Liver (tissue), 8 donors: ENCODE measurements at regions not wholly inside any gene's neighbourhood (a gene's known extent, or its start where the extent isn't known, plus 50 kb on each side); places are given as distances from the start of the nearest gene placed in this dataset.

Source experiments
- DNase-seq: peaks from one replicate; pipeline ENCODE4 v3.0.0-alpha.2; 2017; ENCODE audit warnings: low spot score
- H3K27ac ChIP-seq, 2 donors: one replicate each; pipeline ENCODE4 v1.7.0; 2013; ENCODE audit warnings: inconsistent platforms in 2 of 2, low read length in 2 of 2, control low read depth in 1 of 2, low read depth in 1 of 2, mild to moderate bottlenecking in 1 of 2
- H3K27me3 ChIP-seq, 4 donors: one replicate each; pipeline versions ENCODE4 v1.6.1 to v1.7.0; 2013; ENCODE audit warnings: low read length in 3 of 4, inconsistent platforms in 1 of 4, mild to moderate bottlenecking in 1 of 4, moderate library complexity in 1 of 4; ENCODE audit not compliant: control insufficient read depth in 4 of 4, insufficient read depth in 4 of 4
- H3K36me3 ChIP-seq, 4 donors: one replicate each; pipeline versions ENCODE4 v1.6.1 to v1.7.0; 2013; ENCODE audit warnings: low read length in 3 of 4, mild to moderate bottlenecking in 3 of 4, low read depth in 1 of 4, moderate library complexity in 1 of 4; ENCODE audit not compliant: control insufficient read depth in 4 of 4, insufficient read depth in 3 of 4
- H3K4me1 ChIP-seq, 4 donors: one replicate each; pipeline versions ENCODE4 v1.6.1 to v1.7.0; 2013; ENCODE audit warnings: low read length in 3 of 4, mild to moderate bottlenecking in 3 of 4, moderate library complexity in 1 of 4; ENCODE audit not compliant: control insufficient read depth in 4 of 4, insufficient read depth in 4 of 4
- H3K4me3 ChIP-seq, 3 donors: one replicate each; pipeline versions ENCODE4 v1.6.1 to v1.7.0; 2013; ENCODE audit warnings: low read length in 3 of 3, control low read depth in 1 of 3, low read depth in 1 of 3, mild to moderate bottlenecking in 1 of 3
- H3K9ac ChIP-seq, 2 donors: one replicate each; pipeline ENCODE4 v1.7.0; 2013; ENCODE audit warnings: low read length in 2 of 2, mild to moderate bottlenecking in 2 of 2, moderate library complexity in 2 of 2, control low read depth in 1 of 2, low read depth in 1 of 2
- H3K9me3 ChIP-seq, 4 donors: one replicate each; pipeline versions ENCODE4 v1.6.1 to v1.7.0; 2013; ENCODE audit warnings: low read length in 3 of 4; ENCODE audit not compliant: control insufficient read depth in 4 of 4
- ATF3 ChIP-seq: IDR thresholded peaks from 2 replicates; pipeline ENCODE4 v1.6.1; 2016; ENCODE audit warnings: antibody characterized with exemption
- CTCF ChIP-seq: fragments of 150-350 bp; IDR thresholded peaks from 2 replicates; pipeline ENCODE4 v1.5.1; 2017; ENCODE audit warnings: improper control_type of control experiment, low read depth, low read length; ENCODE audit not compliant: missing input control
- EGR1 ChIP-seq, 2 donors: IDR thresholded peaks; 2 replicates each; pipeline ENCODE4 v1.6.1; 2016 to 2018; ENCODE audit warnings: antibody characterized with exemption in 2 of 2, low read depth in 2 of 2
- FOXA1 ChIP-seq: IDR thresholded peaks from 2 replicates; pipeline ENCODE4 v1.6.1; 2016; ENCODE audit warnings: antibody characterized with exemption
- FOXA2 ChIP-seq: IDR thresholded peaks from 2 replicates; pipeline ENCODE4 v1.6.1; 2016; ENCODE audit warnings: antibody characterized with exemption
- GABPA ChIP-seq, 2 donors: IDR thresholded peaks in 1 of 2; conservative IDR thresholded peaks in 1 of 2; 2 replicates each; pipeline ENCODE4 v1.6.1; 2016; ENCODE audit warnings: antibody characterized with exemption in 2 of 2, mild to moderate bottlenecking in 1 of 2, moderate library complexity in 1 of 2
- HNF4A ChIP-seq, 2 donors: conservative IDR thresholded peaks; 2 replicates each; pipeline ENCODE4 v1.6.1; 2016; ENCODE audit warnings: antibody characterized with exemption in 2 of 2, mild to moderate bottlenecking in 2 of 2
- HNF4G ChIP-seq: IDR thresholded peaks from 2 replicates; pipeline ENCODE4 v1.6.1; 2016; ENCODE audit warnings: antibody characterized with exemption
- JUND ChIP-seq, 2 donors: IDR thresholded peaks; 2 replicates each; pipeline ENCODE4 v1.6.1; 2016; ENCODE audit warnings: antibody characterized with exemption in 2 of 2
- MAX ChIP-seq: IDR thresholded peaks from 2 replicates; pipeline ENCODE4 v1.6.1; 2016; ENCODE audit warnings: antibody characterized with exemption
- NR2F2 ChIP-seq: IDR thresholded peaks from 2 replicates; pipeline ENCODE4 v1.6.1; 2016; ENCODE audit warnings: antibody characterized with exemption
- RAD21 ChIP-seq, 2 donors: IDR thresholded peaks; 2 replicates each; pipeline ENCODE4 v1.6.1; 2016; ENCODE audit warnings: antibody characterized with exemption in 2 of 2, mild to moderate bottlenecking in 2 of 2
- REST ChIP-seq: IDR thresholded peaks from 2 replicates; pipeline ENCODE4 v1.6.1; 2016; ENCODE audit warnings: antibody characterized with exemption, mild to moderate bottlenecking
- RXRA ChIP-seq, 2 donors: IDR thresholded peaks; 2 replicates each; pipeline ENCODE4 v1.6.1; 2017 to 2018; ENCODE audit warnings: antibody characterized with exemption in 2 of 2, mild to moderate bottlenecking in 1 of 2
- SP1 ChIP-seq: IDR thresholded peaks from 2 replicates; pipeline ENCODE4 v1.6.1; 2018; ENCODE audit warnings: antibody characterized with exemption, mild to moderate bottlenecking
- TAF1 ChIP-seq: conservative IDR thresholded peaks from 2 replicates; pipeline ENCODE4 v1.6.1; 2016; ENCODE audit warnings: antibody characterized with exemption, mild to moderate bottlenecking
- YY1 ChIP-seq: IDR thresholded peaks from 2 replicates; pipeline ENCODE4 v1.6.1; 2016; ENCODE audit warnings: antibody characterized with exemption, mild to moderate bottlenecking
- ZBTB33 ChIP-seq: IDR thresholded peaks from 2 replicates; pipeline ENCODE4 v1.6.1; 2016; ENCODE audit warnings: antibody characterized with exemption
- WGBS: extraction: QIAGEN DNeasy Blood & Tissue Kit; methylation state at CpG from one replicate; pipeline ENCODE4 v1.1.7; 2013; 5-methylcytosine and 5-hydroxymethylcytosine counted together
- donor health status: healthy.
- donor health status: healthy.
- donor health status: healthy.
- donor health status: healthy.
- donor health status: healthy.

GRCh38 chr15:27642981-27643380 lies 456.1 kb downstream of the OCA2 start:
- H3K9ac ChIP-seq: no peak overlapping the region
- H3K4me3 ChIP-seq: no peak overlapping the region
- H3K27me3 ChIP-seq: no peaks in the 10 kb centered on the region
- 38% methylated on average over 1 of the region's 1 CpG for WGBS
- TF ChIP-seq REST (no peak), RXRA (IDR thresholded peaks at IDR 0.05) (no peak), GABPA (IDR thresholded peaks at IDR 0.05 in 1 of 2, conservative IDR thresholded peaks at IDR 0.05 in 1 of 2) (no peak), MAX (no peak), RAD21 (IDR thresholded peaks at IDR 0.05) (no peak), HNF4G (no peak), TAF1 (no peak), EGR1 (IDR thresholded peaks at IDR 0.05; ENCODE audit: low read depth in 2 of 2) (no peak), ATF3 (no peak), FOXA2 (no peak), FOXA1 (no peak), NR2F2 (no peak), SP1 (no peak), JUND (IDR thresholded peaks at IDR 0.05) (no peak), CTCF (no peak), ZBTB33 (no peak), YY1 (no peak), HNF4A (conservative IDR thresholded peaks at IDR 0.05) (no peak)
- no peaks in the 10 kb centered on the region for H3K4me1 ChIP-seq
- peaks cover 0 to 7% (median 0%) of the 10 kb centered on the region in 4 donors for H3K9me3 ChIP-seq
- no peak overlapping the region for H3K27ac ChIP-seq
- no peaks in the 10 kb centered on the region for H3K36me3 ChIP-seq
- no peak for DNase-seq
